CD4-positive, alpha-beta memory T cell (primary cell): ENCODE measurements at regions not wholly inside any gene's neighbourhood (a gene's known extent, or its start where the extent isn't known, plus 50 kb on each side); places are given as distances from the start of the nearest gene placed in this dataset.

Experiments used
- CTCF ChIA-PET: fragments of 350-600 bp; sonication (Branson Sonifier 250); formaldehyde crosslinking; loops from one replicate; lab custom pipeline; 2021; ENCODE audit warnings: inconsistent platforms; ENCODE audit not compliant: partially characterized antibody; lab: Charles Lee
- POLR2A ChIA-PET: fragments of 350-600 bp; sonication (Branson Sonifier 250); formaldehyde crosslinking; loops from one replicate; lab custom pipeline; 2021; ENCODE audit not compliant: partially characterized antibody; lab: Charles Lee
- DNase-seq, 5 donors: peaks; one replicate each; pipeline versions ENCODE4 v3.0.0 to v3.0.0-alpha.2; 2020 to 2022; ENCODE audit warnings: mixed read lengths in 1 of 5
- H3K27ac ChIP-seq: one replicate; pipeline ENCODE4 v1.7.0; 2013; ENCODE audit warnings: low read depth, low read length
- H3K27me3 ChIP-seq: 2 replicates; pipeline ENCODE4 v1.7.0; 2013; ENCODE audit warnings: mild to moderate bottlenecking, low read length, moderate library complexity; ENCODE audit not compliant: insufficient read depth
- H3K36me3 ChIP-seq: 2 replicates; pipeline ENCODE4 v1.7.0; 2013; ENCODE audit warnings: mild to moderate bottlenecking, low read length, moderate library complexity; ENCODE audit not compliant: insufficient read depth
- H3K4me1 ChIP-seq: 2 replicates; pipeline ENCODE4 v1.7.0; 2013; ENCODE audit warnings: mild to moderate bottlenecking, low read length, moderate library complexity; ENCODE audit not compliant: insufficient read depth
- H3K4me3 ChIP-seq, 2 donors: one replicate each; pipeline ENCODE4 v1.7.0; 2013; ENCODE audit warnings: low read length in 2 of 2, mild to moderate bottlenecking in 1 of 2
- H3K9me3 ChIP-seq, 2 donors: one replicate each; pipeline ENCODE4 v1.7.0; 2013; ENCODE audit warnings: low read length in 2 of 2, control low read depth in 1 of 2; ENCODE audit not compliant: control insufficient read depth in 1 of 2
- H3K27ac Mint-ChIP-seq, 7 donors: one replicate each; pipeline ENCODE4 v1.8.0; 2020 to 2021; ENCODE audit warnings: mixed read lengths in 7 of 7, mild to moderate bottlenecking in 6 of 7, inconsistent platforms in 3 of 7, moderate library complexity in 3 of 7
- H3K27me3 Mint-ChIP-seq, 2 donors: one replicate each; pipeline ENCODE4 v1.8.0; 2020 to 2021; ENCODE audit warnings: mixed read lengths in 2 of 2
- H3K36me3 Mint-ChIP-seq, 2 donors: one replicate each; pipeline ENCODE4 v1.8.0; 2020 to 2021; ENCODE audit warnings: mixed read lengths in 2 of 2, inconsistent platforms in 1 of 2, mild to moderate bottlenecking in 1 of 2
- H3K4me1 Mint-ChIP-seq, 4 donors: one replicate each; pipeline ENCODE4 v1.8.0; 2020 to 2021; ENCODE audit warnings: mixed read lengths in 4 of 4, mild to moderate bottlenecking in 1 of 4
- H3K4me3 Mint-ChIP-seq, 8 donors: one replicate each; pipeline ENCODE4 v1.8.0; 2020 to 2021; ENCODE audit warnings: mixed read lengths in 8 of 8, mild to moderate bottlenecking in 7 of 8, moderate library complexity in 6 of 8, inconsistent platforms in 3 of 8
- H3K9me3 Mint-ChIP-seq, 8 donors: one replicate each; pipeline ENCODE4 v1.8.0; 2020 to 2021; ENCODE audit warnings: mixed read lengths in 8 of 8, mild to moderate bottlenecking in 5 of 8, inconsistent platforms in 3 of 8, moderate library complexity in 1 of 8
- intact Hi-C: fragments of 100-400 bp; cut with micrococcal nuclease; formaldehyde crosslinking; loops from one replicate; pipeline ENCODE4 v1.15.1; 2023

- Mint-ChIP-seq H3K9me3 (no peaks in the 10 kb centered on the region), H3K4me3 (no peak overlapping the region), H3K27ac (no peak overlapping the region), H3K27me3 (peaks cover 0 to 1% of the 10 kb centered on the region in 2 donors), H3K4me1 (no peaks in the 10 kb centered on the region), H3K36me3 (no peaks in the 10 kb centered on the region)
- H3K27ac ChIP-seq, result no peak overlapping the region
- no peaks in the 10 kb centered on the region for H3K36me3 ChIP-seq
- no peaks in the 10 kb centered on the region for H3K9me3 ChIP-seq
- H3K27me3 ChIP-seq, result no peaks in the 10 kb centered on the region
- H3K4me1 ChIP-seq, result no peaks in the 10 kb centered on the region
- CTCF ChIA-PET, result no interaction called here
- DNase-seq, result no peak
- POLR2A ChIA-PET, result no interaction called here
- H3K4me3 ChIP-seq, result no peak overlapping the region
- intact Hi-C loops, result no loop called here
Observed at GRCh38 chr6:139752086-139752485, 377.6 kb upstream of the CITED2 start.

GRCh38 chr6:139751179-139751578, 376.7 kb upstream of the CITED2 start:
- Histone ChIP-seq H3K36me3 (no peaks in the 10 kb centered on the region), H3K4me3 (no peak overlapping the region), H3K4me1 (no peaks in the 10 kb centered on the region), H3K27ac (no peak overlapping the region), H3K9me3 (no peaks in the 10 kb centered on the region), H3K27me3 (no peaks in the 10 kb centered on the region)
- H3K4me1 Mint-ChIP-seq, result no peaks in the 10 kb centered on the region
- H3K4me3 Mint-ChIP-seq, result no peak overlapping the region
- H3K27ac Mint-ChIP-seq, result no peak overlapping the region
- intact Hi-C loops, result no loop called here
- H3K27me3 Mint-ChIP-seq, result peaks cover 0 to 1% of the 10 kb centered on the region in 2 donors
- no peaks in the 10 kb centered on the region for H3K36me3 Mint-ChIP-seq
- H3K9me3 Mint-ChIP-seq, result no peaks in the 10 kb centered on the region
- CTCF ChIA-PET, result no interaction called here
- DNase-seq, result no peak
- POLR2A ChIA-PET, result no interaction called here

GRCh38 chr6:139748353-139749146, 374.1 kb upstream of the CITED2 start:
- intact Hi-C loops, result no loop called here
- no peaks in the 10 kb centered on the region for H3K4me1 ChIP-seq
- no peaks in the 10 kb centered on the region for H3K9me3 ChIP-seq
- ChIA-PET CTCF (no interaction called here), POLR2A (no interaction called here)
- no peak overlapping the region for H3K4me3 ChIP-seq
- Mint-ChIP-seq H3K4me3 (no peak overlapping the region), H3K27ac (no peak overlapping the region), H3K9me3 (no peaks in the 10 kb centered on the region), H3K4me1 (no peaks in the 10 kb centered on the region), H3K36me3 (no peaks in the 10 kb centered on the region), H3K27me3 (peaks cover 0 to 1% of the 10 kb centered on the region in 2 donors)
- H3K27ac ChIP-seq, result no peak overlapping the region
- no peak for DNase-seq
- H3K27me3 ChIP-seq, result no peaks in the 10 kb centered on the region
- H3K36me3 ChIP-seq, result no peaks in the 10 kb centered on the region

GRCh38 chr6:139747154-139747553, 372.7 kb upstream of the CITED2 start:
- Histone ChIP-seq H3K36me3 (no peaks in the 10 kb centered on the region), H3K9me3 (no peaks in the 10 kb centered on the region), H3K27me3 (no peaks in the 10 kb centered on the region), H3K4me1 (no peaks in the 10 kb centered on the region), H3K27ac (no peak overlapping the region), H3K4me3 (no peak overlapping the region)
- Mint-ChIP-seq H3K4me3 (no peak overlapping the region), H3K9me3 (no peaks in the 10 kb centered on the region), H3K27me3 (peaks cover 0 to 1% of the 10 kb centered on the region in 2 donors), H3K36me3 (no peaks in the 10 kb centered on the region), H3K4me1 (no peaks in the 10 kb centered on the region), H3K27ac (no peak overlapping the region)
- intact Hi-C loops, result no loop called here
- DNase-seq, result no peak
- ChIA-PET CTCF (no interaction called here), POLR2A (no interaction called here)

GRCh38 chr6:139744891-139745290, 370.4 kb upstream of the CITED2 start:
- H3K9me3 ChIP-seq, result no peaks in the 10 kb centered on the region
- H3K4me3 ChIP-seq, result no peak overlapping the region
- H3K36me3 Mint-ChIP-seq, result no peaks in the 10 kb centered on the region
- H3K27me3 Mint-ChIP-seq, result peaks cover 0 to 4% of the 10 kb centered on the region in 2 donors
- POLR2A ChIA-PET, result no interaction called here
- no peaks in the 10 kb centered on the region for H3K27me3 ChIP-seq
- H3K27ac ChIP-seq, result no peak overlapping the region
- no peak for DNase-seq
- H3K27ac Mint-ChIP-seq, result no peak overlapping the region
- intact Hi-C loops, result no loop called here
- no peak overlapping the region for H3K4me3 Mint-ChIP-seq
- no peaks in the 10 kb centered on the region for H3K36me3 ChIP-seq
- CTCF ChIA-PET, result no interaction called here
- H3K4me1 ChIP-seq, result no peaks in the 10 kb centered on the region
- no peaks in the 10 kb centered on the region for H3K9me3 Mint-ChIP-seq
- no peaks in the 10 kb centered on the region for H3K4me1 Mint-ChIP-seq

GRCh38 chr6:139743664-139744437, 369.4 kb upstream of the CITED2 start:
- Histone ChIP-seq H3K27ac (no peak overlapping the region), H3K9me3 (no peaks in the 10 kb centered on the region), H3K4me3 (no peak overlapping the region), H3K27me3 (no peaks in the 10 kb centered on the region), H3K36me3 (no peaks in the 10 kb centered on the region), H3K4me1 (no peaks in the 10 kb centered on the region)
- Mint-ChIP-seq H3K27ac (no peak overlapping the region), H3K36me3 (no peaks in the 10 kb centered on the region), H3K4me3 (no peak overlapping the region), H3K9me3 (no peaks in the 10 kb centered on the region), H3K4me1 (no peaks in the 10 kb centered on the region), H3K27me3 (peaks cover 2 to 4% of the 10 kb centered on the region in 2 donors)
- ChIA-PET POLR2A (no interaction called here), CTCF (no interaction called here)
- intact Hi-C loops, result no loop called here
- DNase-seq, result no peak

- intact Hi-C loops, result no loop called here
Observed at GRCh38 chr6:139742671-139743070, 368.2 kb upstream of the CITED2 start.

More at GRCh38 chr6:139742671-139743070, 368.2 kb upstream of the CITED2 start:
- no peak overlapping the region for H3K27ac ChIP-seq
- ChIA-PET POLR2A (no interaction called here), CTCF (no interaction called here)
- Mint-ChIP-seq H3K4me3 (no peak overlapping the region), H3K9me3 (no peaks in the 10 kb centered on the region), H3K27me3 (peaks cover 2 to 4% of the 10 kb centered on the region in 2 donors), H3K36me3 (no peaks in the 10 kb centered on the region), H3K27ac (no peak overlapping the region), H3K4me1 (no peaks in the 10 kb centered on the region)
- H3K27me3 ChIP-seq, result no peaks in the 10 kb centered on the region
- DNase-seq, result no peak
- no peak overlapping the region for H3K4me3 ChIP-seq
- H3K36me3 ChIP-seq, result no peaks in the 10 kb centered on the region
- no peaks in the 10 kb centered on the region for H3K9me3 ChIP-seq
- H3K4me1 ChIP-seq, result no peaks in the 10 kb centered on the region
